Nephron progenitor cell (in vitro differentiated cells): ENCODE measurements at regions not wholly inside any gene's neighbourhood (a gene's known extent, or its start where the extent isn't known, plus 50 kb on each side); places are given as distances from the start of the nearest gene placed in this dataset.

Experiments
- DNase-seq: peaks from one replicate; pipeline ENCODE4 v3.0.0; 2021
- H3K27ac Mint-ChIP-seq: 2 replicates; pipeline ENCODE4 v1.8.0; 2021; ENCODE audit warnings: mild to moderate bottlenecking, moderate library complexity, mixed read lengths
- H3K27me3 Mint-ChIP-seq: 2 replicates; pipeline ENCODE4 v1.8.0; 2021; ENCODE audit warnings: mild to moderate bottlenecking, low read depth, mixed read lengths; ENCODE audit not compliant: poor library complexity
- H3K36me3 Mint-ChIP-seq: 2 replicates; pipeline ENCODE4 v1.8.0; 2021; ENCODE audit warnings: low read depth, mixed read lengths
- H3K4me1 Mint-ChIP-seq: 2 replicates; pipeline ENCODE4 v1.8.0; 2021; ENCODE audit warnings: mixed read lengths
- H3K4me3 Mint-ChIP-seq: 2 replicates; pipeline ENCODE4 v1.8.0; 2021; ENCODE audit warnings: mild to moderate bottlenecking, moderate library complexity, mixed read lengths
- H3K9me3 Mint-ChIP-seq: 2 replicates; pipeline ENCODE4 v1.8.0; 2021; ENCODE audit warnings: mild to moderate bottlenecking, moderate library complexity, mixed read lengths
- TF ChIP-seq, protein P1 (sequence below): fragments of 200-600 bp; sonication (generic); IDR thresholded peaks from 2 replicates; pipeline ENCODE4 v1.5.0; 2021; ENCODE audit warnings: antibody characterized with exemption

DNA sequence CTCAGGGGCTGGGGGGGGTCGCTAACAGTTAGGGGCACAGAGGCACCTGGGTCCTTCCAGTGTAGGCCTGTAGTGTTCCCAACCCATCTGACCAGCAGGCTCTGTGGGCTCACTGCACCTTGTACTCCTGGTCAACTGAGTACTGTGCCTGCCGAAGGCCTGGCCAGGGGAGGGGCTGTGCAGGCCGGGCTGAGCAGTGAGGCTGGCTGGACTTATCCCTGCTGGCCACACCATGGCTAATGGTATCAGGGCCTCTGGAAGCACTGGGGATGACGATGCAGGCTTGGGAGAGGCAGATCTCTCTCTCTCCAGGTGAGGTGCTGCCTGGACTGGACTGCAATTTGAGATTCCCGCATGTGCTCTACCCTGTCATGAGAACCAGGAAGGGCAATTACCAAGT, 58.9 kb upstream of the SDK2 start:
- peaks cover 19% of the 10 kb centered on the region for H3K4me1 Mint-ChIP-seq
- peaks cover 10% of the 10 kb centered on the region for H3K9me3 Mint-ChIP-seq
- H3K27me3 Mint-ChIP-seq, result peaks cover 48% of the 10 kb centered on the region
- TF ChIP-seq, protein P1, sequence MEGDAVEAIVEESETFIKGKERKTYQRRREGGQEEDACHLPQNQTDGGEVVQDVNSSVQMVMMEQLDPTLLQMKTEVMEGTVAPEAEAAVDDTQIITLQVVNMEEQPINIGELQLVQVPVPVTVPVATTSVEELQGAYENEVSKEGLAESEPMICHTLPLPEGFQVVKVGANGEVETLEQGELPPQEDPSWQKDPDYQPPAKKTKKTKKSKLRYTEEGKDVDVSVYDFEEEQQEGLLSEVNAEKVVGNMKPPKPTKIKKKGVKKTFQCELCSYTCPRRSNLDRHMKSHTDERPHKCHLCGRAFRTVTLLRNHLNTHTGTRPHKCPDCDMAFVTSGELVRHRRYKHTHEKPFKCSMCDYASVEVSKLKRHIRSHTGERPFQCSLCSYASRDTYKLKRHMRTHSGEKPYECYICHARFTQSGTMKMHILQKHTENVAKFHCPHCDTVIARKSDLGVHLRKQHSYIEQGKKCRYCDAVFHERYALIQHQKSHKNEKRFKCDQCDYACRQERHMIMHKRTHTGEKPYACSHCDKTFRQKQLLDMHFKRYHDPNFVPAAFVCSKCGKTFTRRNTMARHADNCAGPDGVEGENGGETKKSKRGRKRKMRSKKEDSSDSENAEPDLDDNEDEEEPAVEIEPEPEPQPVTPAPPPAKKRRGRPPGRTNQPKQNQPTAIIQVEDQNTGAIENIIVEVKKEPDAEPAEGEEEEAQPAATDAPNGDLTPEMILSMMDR, result no peak
- H3K36me3 Mint-ChIP-seq, result no peaks in the 10 kb centered on the region
- no peak overlapping the region for H3K27ac Mint-ChIP-seq
- H3K4me3 Mint-ChIP-seq, result no peak overlapping the region
- DNase-seq, result no peak

DNA sequence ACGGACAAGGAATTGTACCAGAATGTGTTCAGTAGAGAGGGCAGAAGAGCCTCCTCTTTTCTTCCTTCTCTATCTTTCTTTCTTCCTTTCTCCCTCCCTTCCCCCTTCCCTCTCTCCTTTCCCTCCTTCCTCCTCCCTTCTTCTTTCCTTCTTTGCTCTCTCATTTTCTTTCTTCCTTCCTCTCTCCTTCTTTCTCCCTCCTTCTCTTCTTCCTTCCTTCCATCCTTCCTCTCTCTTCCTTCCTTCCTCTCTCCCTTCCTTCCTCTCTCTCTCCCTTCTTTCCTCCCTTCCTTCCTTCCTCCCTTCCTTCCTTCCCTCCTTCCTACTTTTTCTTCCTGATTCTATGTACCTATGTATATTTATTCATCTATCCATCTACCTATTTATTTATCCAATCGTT, 59.7 kb upstream of the SDK2 start:
- Mint-ChIP-seq H3K9me3 (peaks cover 14% of the 10 kb centered on the region), H3K4me1 (peaks cover 19% of the 10 kb centered on the region), H3K27ac (no peak overlapping the region), H3K4me3 (no peak overlapping the region), H3K36me3 (no peaks in the 10 kb centered on the region), H3K27me3 (peaks cover 47% of the 10 kb centered on the region)
- TF ChIP-seq, protein P1, result no peak
- no peak for DNase-seq

DNA sequence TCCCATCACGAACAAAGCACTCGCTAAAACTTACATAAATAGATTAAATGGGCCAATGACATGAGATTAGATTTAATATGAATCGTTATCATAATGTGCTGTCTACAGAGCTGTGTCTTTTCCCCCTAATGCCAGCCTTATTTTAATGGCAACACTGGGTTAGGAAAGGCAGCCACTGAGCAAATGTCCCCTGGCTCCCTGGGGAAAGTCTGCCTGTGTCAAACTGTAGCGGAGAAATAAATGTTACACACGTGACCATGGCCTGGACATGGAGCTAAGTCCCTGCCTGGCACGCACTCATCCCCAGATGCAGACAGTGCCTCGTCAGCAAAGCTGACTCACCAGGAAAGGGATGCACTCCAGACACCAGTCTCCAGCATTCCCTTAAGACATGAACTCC, 61.3 kb upstream of the SDK2 start:
- H3K9me3 Mint-ChIP-seq, result peaks cover 14% of the 10 kb centered on the region
- no peak for DNase-seq
- H3K36me3 Mint-ChIP-seq, result no peaks in the 10 kb centered on the region
- H3K4me1 Mint-ChIP-seq, result peaks cover 33% of the 10 kb centered on the region
- TF ChIP-seq, protein P1, result no peak
- peaks cover 42% of the 10 kb centered on the region for H3K27me3 Mint-ChIP-seq
- H3K4me3 Mint-ChIP-seq, result no peak overlapping the region
- H3K27ac Mint-ChIP-seq, result no peak overlapping the region

GRCh38 chr17:73706428-73706827, 62.2 kb upstream of the SDK2 start:
- Mint-ChIP-seq H3K9me3 (peaks cover 13% of the 10 kb centered on the region), H3K4me1 (peaks cover 33% of the 10 kb centered on the region), H3K27me3 (peaks cover 35% of the 10 kb centered on the region), H3K27ac (no peak overlapping the region), H3K4me3 (no peak overlapping the region), H3K36me3 (no peaks in the 10 kb centered on the region)
- TF ChIP-seq, protein P1, result no peak
- DNase-seq, result no peak

DNA sequence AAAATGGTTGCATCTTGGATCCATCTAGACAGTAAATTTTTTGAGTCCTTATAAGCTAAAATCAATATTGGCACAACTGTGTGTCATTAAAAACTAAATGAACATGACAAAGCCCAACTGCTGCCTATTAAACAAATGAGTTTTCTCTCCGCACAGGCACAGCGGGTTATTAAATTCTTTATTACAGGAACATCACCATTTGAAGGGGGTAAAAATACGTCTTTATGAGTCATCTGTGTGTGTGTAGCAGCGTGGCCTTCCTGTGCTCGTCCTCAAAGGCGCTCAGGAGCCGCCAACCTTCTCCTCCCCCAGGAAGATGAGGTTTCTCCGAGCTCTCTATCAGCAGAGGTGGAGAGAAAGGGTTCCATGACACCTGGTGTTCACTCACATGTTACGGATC, 62.6 kb upstream of the SDK2 start:
- TF ChIP-seq, protein P1, result no peak
- Mint-ChIP-seq H3K4me3 (no peak overlapping the region), H3K36me3 (no peaks in the 10 kb centered on the region), H3K27me3 (peaks cover 35% of the 10 kb centered on the region), H3K27ac (no peak overlapping the region), H3K4me1 (peaks cover 33% of the 10 kb centered on the region), H3K9me3 (peaks cover 8% of the 10 kb centered on the region)
- no peak for DNase-seq

DNA sequence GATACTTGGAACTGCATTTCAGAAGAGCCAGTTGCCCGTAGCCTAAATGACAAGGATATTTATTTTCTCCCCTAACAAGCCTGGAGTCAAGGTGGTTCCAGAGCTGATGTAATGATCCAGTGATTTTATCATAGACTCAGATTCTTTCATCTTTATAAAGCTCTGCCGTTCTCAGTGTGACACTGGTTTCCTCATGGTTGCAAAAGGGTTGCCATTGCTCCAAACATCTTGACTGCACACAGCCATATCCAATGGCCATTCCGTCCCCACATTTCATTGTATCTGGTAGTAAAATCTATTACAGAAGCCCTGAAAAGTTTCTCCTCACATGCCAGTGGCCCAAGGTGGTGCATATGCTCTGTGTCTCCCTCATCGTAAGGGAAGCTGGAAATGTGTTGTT, 63.1 kb upstream of the SDK2 start:
- H3K4me1 Mint-ChIP-seq, result peaks cover 33% of the 10 kb centered on the region
- peaks cover 8% of the 10 kb centered on the region for H3K9me3 Mint-ChIP-seq
- TF ChIP-seq, protein P1, result no peak
- no peak overlapping the region for H3K27ac Mint-ChIP-seq
- peaks cover 34% of the 10 kb centered on the region for H3K27me3 Mint-ChIP-seq
- H3K36me3 Mint-ChIP-seq, result no peaks in the 10 kb centered on the region
- DNase-seq, result no peak
- H3K4me3 Mint-ChIP-seq, result no peak overlapping the region
